Left lung (tissue), 4 donors: ENCODE measurements at regions not wholly inside any gene's neighbourhood (a gene's known extent, or its start where the extent isn't known, plus 50 kb on each side); places are given as distances from the start of the nearest gene placed in this dataset.

Experiments used
- ATAC-seq: fragments of 200-7000 bp; cut with Tn5 transposase; one replicate; pipeline ENCODE4 v1.9.1; 2020; ENCODE audit warnings: moderate library complexity
- DNase-seq, 4 donors: peaks; one replicate each; pipeline ENCODE4 v3.0.0-alpha.2; 2013 to 2020
- H3K27ac ChIP-seq, 2 donors: fragments of 200-600 bp; sonication (generic) in 1 of 2; one replicate each; pipeline versions ENCODE4 v1.5.0 to v1.8.0; 2020 to 2021
- H3K27me3 ChIP-seq, 2 donors: fragments of 200-600 bp; sonication (generic) in 1 of 2; one replicate each; pipeline versions ENCODE4 v1.5.0 to v1.8.0; 2020 to 2021
- H3K36me3 ChIP-seq, 2 donors: fragments of 200-600 bp; sonication (generic) in 1 of 2; one replicate each; pipeline versions ENCODE4 v1.5.0 to v1.8.0; 2020 to 2021
- H3K4me1 ChIP-seq, 2 donors: fragments of 200-600 bp; one replicate each; pipeline ENCODE4 v1.8.0; 2021
- H3K4me3 ChIP-seq, 2 donors: fragments of 200-600 bp; sonication (generic) in 1 of 2; one replicate each; pipeline versions ENCODE4 v1.5.0 to v1.8.0; 2020 to 2021; ENCODE audit warnings: mild to moderate bottlenecking in 1 of 2
- H3K9me3 ChIP-seq, 2 donors: fragments of 200-600 bp; sonication (generic) in 1 of 2; one replicate each; pipeline versions ENCODE4 v1.5.0 to v1.8.0; 2020 to 2021
- intact Hi-C, 2 donors: fragments of 100-400 bp; cut with DNase I; formaldehyde crosslinking; loops; one replicate each; pipeline versions ENCODE4 v1.11.2 to v1.14.2; 2022
- TF ChIP-seq, protein P1 (sequence below), 2 donors: fragments of 200-600 bp; sonication (generic) in 1 of 2; IDR thresholded peaks; one replicate each; pipeline versions ENCODE4 v1.5.0 to v1.8.0; 2021; ENCODE audit warnings: antibody characterized with exemption in 2 of 2
- donor health status: DM: no; HTN: yes; CAD: no.
- donor health status: DM: no; HTN: no; CAD: no.

- no peak for ATAC-seq
- Histone ChIP-seq H3K27ac (peak overlapping the region in 1 of 2 donors; percentile 61), H3K4me3 (no peak overlapping the region), H3K36me3 (no peaks in the 10 kb centered on the region), H3K9me3 (no peaks in the 10 kb centered on the region), H3K4me1 (peaks cover 0 to 3% of the 10 kb centered on the region in 2 donors), H3K27me3 (no peaks in the 10 kb centered on the region)
- TF ChIP-seq, protein P1, sequence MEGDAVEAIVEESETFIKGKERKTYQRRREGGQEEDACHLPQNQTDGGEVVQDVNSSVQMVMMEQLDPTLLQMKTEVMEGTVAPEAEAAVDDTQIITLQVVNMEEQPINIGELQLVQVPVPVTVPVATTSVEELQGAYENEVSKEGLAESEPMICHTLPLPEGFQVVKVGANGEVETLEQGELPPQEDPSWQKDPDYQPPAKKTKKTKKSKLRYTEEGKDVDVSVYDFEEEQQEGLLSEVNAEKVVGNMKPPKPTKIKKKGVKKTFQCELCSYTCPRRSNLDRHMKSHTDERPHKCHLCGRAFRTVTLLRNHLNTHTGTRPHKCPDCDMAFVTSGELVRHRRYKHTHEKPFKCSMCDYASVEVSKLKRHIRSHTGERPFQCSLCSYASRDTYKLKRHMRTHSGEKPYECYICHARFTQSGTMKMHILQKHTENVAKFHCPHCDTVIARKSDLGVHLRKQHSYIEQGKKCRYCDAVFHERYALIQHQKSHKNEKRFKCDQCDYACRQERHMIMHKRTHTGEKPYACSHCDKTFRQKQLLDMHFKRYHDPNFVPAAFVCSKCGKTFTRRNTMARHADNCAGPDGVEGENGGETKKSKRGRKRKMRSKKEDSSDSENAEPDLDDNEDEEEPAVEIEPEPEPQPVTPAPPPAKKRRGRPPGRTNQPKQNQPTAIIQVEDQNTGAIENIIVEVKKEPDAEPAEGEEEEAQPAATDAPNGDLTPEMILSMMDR (IDR thresholded peaks at IDR 0.05), result no peak
- intact Hi-C loops, result no loop called here
- DNase-seq, result peak in 1 of 4 donors; percentile 45
Measured at GRCh38 chr2:143955401-143956065, 564.4 kb downstream of the ZEB2 start.

GRCh38 chr2:143954844-143955243, 565.1 kb downstream of the ZEB2 start:
- H3K9me3 ChIP-seq, result no peaks in the 10 kb centered on the region
- peak overlapping the region in 1 of 2 donors; percentile 61 for H3K27ac ChIP-seq
- intact Hi-C loops, result no loop called here
- DNase-seq (no peak), ATAC-seq (no peak)
- TF ChIP-seq, protein P1 (IDR thresholded peaks at IDR 0.05), result no peak
- peaks cover 0 to 3% of the 10 kb centered on the region in 2 donors for H3K4me1 ChIP-seq
- H3K27me3 ChIP-seq, result no peaks in the 10 kb centered on the region
- H3K4me3 ChIP-seq, result no peak overlapping the region
- no peaks in the 10 kb centered on the region for H3K36me3 ChIP-seq

DNA sequence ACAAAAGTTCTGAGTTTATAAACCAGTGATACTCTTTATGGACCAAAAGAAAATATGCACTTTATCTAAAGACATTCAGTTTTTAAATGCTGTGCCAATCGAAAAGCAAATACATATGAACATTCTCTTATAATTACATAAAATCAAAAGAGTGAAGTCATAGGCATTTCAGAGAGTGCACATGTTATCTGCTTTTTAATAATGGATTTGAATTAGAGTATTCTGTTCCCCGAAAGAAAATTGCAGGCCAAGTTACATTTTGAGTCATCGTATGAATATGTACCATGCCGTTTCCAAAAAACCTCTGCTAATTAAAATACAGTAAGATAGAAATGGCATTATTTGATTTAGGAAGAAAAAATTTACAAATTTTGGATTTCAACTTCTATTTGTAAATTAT, 565.7 kb downstream of the ZEB2 start:
- Histone ChIP-seq H3K4me1 (peaks cover 0 to 3% of the 10 kb centered on the region in 2 donors), H3K27me3 (no peaks in the 10 kb centered on the region), H3K36me3 (no peaks in the 10 kb centered on the region), H3K27ac (peak overlapping the region in 1 of 2 donors; percentile 61), H3K9me3 (no peaks in the 10 kb centered on the region), H3K4me3 (no peak overlapping the region)
- ATAC-seq (no peak), DNase-seq (no peak)
- TF ChIP-seq, protein P1 (IDR thresholded peaks at IDR 0.05), result no peak
- intact Hi-C loops, result no loop called here

DNA sequence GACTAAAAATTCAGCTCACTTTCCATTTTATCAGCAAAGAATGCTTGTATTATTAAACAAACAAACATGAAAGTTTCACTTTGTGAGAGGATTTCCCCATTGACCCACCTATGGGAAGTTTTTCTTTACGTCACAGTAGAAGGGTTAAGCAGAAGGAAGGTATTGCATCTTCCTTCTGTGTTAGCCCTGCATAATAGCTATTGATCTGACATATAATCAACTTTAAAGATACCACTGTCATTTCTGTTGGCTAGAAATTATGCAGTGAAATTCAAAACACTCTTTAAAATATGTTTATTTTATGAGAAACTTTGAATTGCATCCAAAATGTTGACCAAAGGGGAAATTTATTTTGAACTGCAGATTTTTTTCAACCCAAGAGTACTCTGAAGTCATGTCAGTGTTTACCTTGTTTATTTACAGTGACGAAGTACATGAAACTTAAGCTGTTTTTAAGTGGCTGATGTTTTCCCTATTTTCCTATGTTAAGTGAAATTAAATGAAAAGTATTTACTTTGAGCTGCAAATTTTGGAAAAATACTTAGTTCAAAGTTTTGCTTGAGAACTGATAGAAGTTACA, 566.4 kb downstream of the ZEB2 start:
- Histone ChIP-seq H3K9me3 (no peaks in the 10 kb centered on the region), H3K27ac (peak overlapping the region; percentile 2 to 61), H3K4me1 (peaks cover 0 to 3% of the 10 kb centered on the region in 2 donors), H3K4me3 (no peak overlapping the region), H3K36me3 (no peaks in the 10 kb centered on the region), H3K27me3 (no peaks in the 10 kb centered on the region)
- ATAC-seq (no peak), DNase-seq (peak in 1 of 4 donors; percentile 42)
- intact Hi-C loops, result no loop called here
- TF ChIP-seq, protein P1 (IDR thresholded peaks at IDR 0.05), result no peak

DNA sequence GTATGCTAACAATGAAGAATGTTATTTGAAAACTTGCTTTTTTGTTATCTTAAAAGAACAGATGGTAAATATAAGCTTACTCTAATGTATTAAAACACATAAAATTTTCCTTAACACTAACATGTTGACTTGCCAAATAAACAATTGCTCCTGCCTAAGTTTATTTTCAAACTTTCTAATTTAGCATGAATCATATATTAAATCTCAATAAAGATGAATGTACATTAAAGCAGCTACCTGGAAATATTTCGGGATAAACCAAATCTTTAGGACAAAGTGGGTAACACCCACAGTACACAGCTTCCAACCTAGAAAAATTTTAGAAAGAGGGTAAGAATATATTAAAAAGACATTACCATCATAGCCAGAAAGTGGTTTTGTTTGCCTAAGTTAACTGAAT, 567.4 kb downstream of the ZEB2 start:
- intact Hi-C loops, result no loop called here

More for the DNA sequence above, 567.4 kb downstream of the ZEB2 start:
- H3K9me3 ChIP-seq, result no peaks in the 10 kb centered on the region
- DNase-seq (no peak), ATAC-seq (no peak)
- H3K27me3 ChIP-seq, result no peaks in the 10 kb centered on the region
- TF ChIP-seq, protein P1 (IDR thresholded peaks at IDR 0.05), result no peak
- no peaks in the 10 kb centered on the region for H3K36me3 ChIP-seq
- H3K4me1 ChIP-seq, result peaks cover 0 to 3% of the 10 kb centered on the region in 2 donors
- no peak overlapping the region for H3K4me3 ChIP-seq
- peak overlapping the region in 1 of 2 donors; percentile 61 for H3K27ac ChIP-seq
